ENCODE measurements at regions not wholly inside any gene's neighbourhood (a gene's known extent, or its start where the extent isn't known, plus 50 kb on each side); places are given as distances from the start of the nearest gene placed in this dataset.

- H3K4me1 ChIP-seq, result no peaks in the 10 kb centered on the region
- no peak for FAIRE-seq
- ATAC-seq, result no peak
- TF ChIP-seq FOSL2 (IDR thresholded peaks at IDR 0.05) (no peak), FOSL2 (CRISPR knock-in tag; IDR thresholded peaks at IDR 0.05) (no peak), ZC3H11A (IDR thresholded peaks at IDR 0.05) (no peak), CTCF (IDR thresholded peaks at IDR 0.05) (no peak), ATOH8 (CRISPR knock-in tag; IDR thresholded peaks at IDR 0.05; ENCODE audit: low read depth) (no peak), TFCP2L1 (CRISPR knock-in tag; IDR thresholded peaks at IDR 0.05) (no peak), ZFP36 (IDR thresholded peaks at IDR 0.05; ENCODE audit: borderline replicate concordance, partially characterized antibody) (no peak), POLR2A (IDR thresholded peaks at IDR 0.05; ENCODE audit: low read length) (no peak), HDAC2 (IDR thresholded peaks at IDR 0.05) (no peak)
- no peak overlapping the region for H3K27ac ChIP-seq
- H3K9me3 ChIP-seq, result no peaks in the 10 kb centered on the region
- DNase-seq (ENCODE audit: low read depth in 1 of 2, low spot score in 1 of 2), result no peak
- ChIA-PET POLR2A (no interaction called here), CTCF (interaction anchor here (0.5 kb wide), 1 partner anchor 1438 kb away, joined by 5 read pairs; no protein-coding TSS in a partner anchor)
- WGBS (ENCODE audit: missing lambda C conversion rate), result 6% methylated on average over 2 of the region's 2 CpGs
- no peak overlapping the region for H3K4me3 ChIP-seq
- H3K4me2 ChIP-seq, result no peak overlapping the region
These were observed 95.8 kb upstream of the TET2 start for GRCh38 chr4:105050896-105051295.

- Histone ChIP-seq H3K27ac (no peak overlapping the region), H3K9me3 (no peaks in the 10 kb centered on the region), H3K4me2 (no peak overlapping the region), H3K4me3 (no peak overlapping the region), H3K4me1 (no peaks in the 10 kb centered on the region)
- 56% methylated on average over 5 of the region's 5 CpGs for WGBS (ENCODE audit: missing lambda C conversion rate)
- DNase-seq (ENCODE audit: low read depth in 1 of 2, low spot score in 1 of 2) (no peak), ATAC-seq (no peak), FAIRE-seq (no peak)
- CTCF ChIA-PET, result interaction anchor here (0.6 kb wide), 1 partner anchor 105 kb away, joined by 5 read pairs; no protein-coding TSS in a partner anchor
- POLR2A ChIA-PET, result no interaction called here
- TF ChIP-seq E2F6 (IDR thresholded peaks at IDR 0.05; ENCODE audit: borderline replicate concordance, low read depth), result no peak
- no peak for TF ChIP-seq CEBPB (IDR thresholded peaks at IDR 0.05)
- TF ChIP-seq ATOH8 (CRISPR knock-in tag; IDR thresholded peaks at IDR 0.05; ENCODE audit: low read depth), result no peak
- TF ChIP-seq POLR2A (IDR thresholded peaks at IDR 0.05; ENCODE audit: low read length), result no peak
- no peak for TF ChIP-seq KDM5A (IDR thresholded peaks at IDR 0.05)
- TF ChIP-seq ZNF302 (CRISPR knock-in tag; IDR thresholded peaks at IDR 0.05), result no peak
- no peak for TF ChIP-seq ELK1 (IDR thresholded peaks at IDR 0.05; ENCODE audit: low read depth, low read length)
- TF ChIP-seq HMGXB4 (CRISPR knock-in tag; IDR thresholded peaks at IDR 0.05; ENCODE audit: borderline replicate concordance), result no peak
- TF ChIP-seq JUN (IDR thresholded peaks at IDR 0.05), result no peak
- no peak for TF ChIP-seq ESRRA (IDR thresholded peaks at IDR 0.05; ENCODE audit: borderline replicate concordance, low read length)
- TF ChIP-seq CBX2 (IDR thresholded peaks at IDR 0.05; ENCODE audit: borderline replicate concordance, low read depth), result no peak
- no peak for TF ChIP-seq NFE2L2 (conservative IDR thresholded peaks at IDR 0.05; ENCODE audit: low read length)
- TF ChIP-seq MAFK (IDR thresholded peaks at IDR 0.05; ENCODE audit: partially characterized antibody), result no peak
These were observed 89.1 kb upstream of the TET2 start for GRCh38 chr4:105057370-105058105.

Measured in A549 (cell line).